IPS DF 19.7 (cell line): ENCODE measurements at regions not wholly inside any gene's neighbourhood (a gene's known extent, or its start where the extent isn't known, plus 50 kb on each side); places are given as distances from the start of the nearest gene placed in this dataset.

Experiments used
- DNase-seq: peaks from one replicate; pipeline ENCODE4 v3.0.0-alpha.2; 2013; ENCODE audit warnings: low read depth, low spot score

DNA sequence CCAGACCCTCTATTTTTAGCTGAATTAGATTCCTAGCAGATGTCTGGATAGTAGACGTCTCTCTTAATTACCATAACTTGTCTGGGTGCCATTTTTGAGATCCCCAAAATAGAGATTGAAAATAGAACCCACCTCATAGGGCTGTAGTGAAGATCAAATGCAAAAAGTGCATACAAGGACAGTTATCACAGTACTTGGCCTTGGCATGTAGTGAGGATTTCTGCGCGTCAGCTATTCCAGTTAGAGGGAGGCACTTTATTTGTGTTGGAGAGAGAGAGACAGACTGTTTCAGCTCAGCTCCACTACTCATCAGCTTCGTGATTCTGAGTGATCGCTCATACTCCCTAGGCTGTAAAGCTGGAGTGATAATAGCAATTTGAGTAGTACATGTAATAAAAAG lies 59.6 kb upstream of the CDH13 start:
- DNase-seq = no peak

DNA sequence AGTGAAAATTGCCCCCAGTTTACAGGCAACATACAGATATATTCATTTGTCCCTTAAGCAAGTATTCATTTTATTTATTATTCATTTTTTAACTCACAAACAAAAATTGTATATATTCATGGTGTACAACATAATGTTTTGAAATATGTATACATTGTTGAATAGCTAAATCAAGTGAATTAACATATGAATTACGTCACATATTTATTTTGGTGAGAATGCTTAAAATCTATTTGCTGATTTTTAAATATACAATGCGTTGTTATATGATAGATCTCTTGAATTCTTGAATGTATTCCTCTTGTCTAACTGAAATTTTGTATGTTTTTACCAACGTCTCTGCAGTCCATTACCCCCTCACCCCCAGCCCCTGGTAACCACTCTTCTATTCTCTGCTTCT lies 63.4 kb upstream of the CDH13 start:
- DNase-seq = no peak

DNA sequence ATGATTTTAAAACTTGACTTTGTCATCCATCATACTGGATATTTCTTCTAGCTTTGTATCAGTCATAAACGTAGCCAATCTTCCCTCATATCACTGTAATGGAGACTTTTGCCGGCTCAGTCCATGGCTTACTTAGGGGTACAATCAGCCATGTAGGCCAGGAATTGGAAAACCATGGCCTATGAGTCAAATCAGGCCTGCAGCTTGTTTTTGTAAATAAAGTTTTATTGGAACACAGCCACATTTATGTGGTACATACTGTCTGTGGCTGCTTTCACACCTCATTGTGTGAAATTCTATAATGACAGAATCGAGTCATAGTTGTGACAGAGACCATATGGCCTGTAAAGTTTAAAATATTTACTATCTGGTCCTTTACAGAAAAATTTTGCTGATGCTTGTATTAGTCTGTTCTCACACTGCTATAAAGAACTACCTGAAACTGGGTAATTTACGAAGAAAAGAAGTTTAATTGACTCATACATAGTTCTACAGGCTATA lies 64.5 kb upstream of the CDH13 start:
- DNase-seq = no peak

DNA sequence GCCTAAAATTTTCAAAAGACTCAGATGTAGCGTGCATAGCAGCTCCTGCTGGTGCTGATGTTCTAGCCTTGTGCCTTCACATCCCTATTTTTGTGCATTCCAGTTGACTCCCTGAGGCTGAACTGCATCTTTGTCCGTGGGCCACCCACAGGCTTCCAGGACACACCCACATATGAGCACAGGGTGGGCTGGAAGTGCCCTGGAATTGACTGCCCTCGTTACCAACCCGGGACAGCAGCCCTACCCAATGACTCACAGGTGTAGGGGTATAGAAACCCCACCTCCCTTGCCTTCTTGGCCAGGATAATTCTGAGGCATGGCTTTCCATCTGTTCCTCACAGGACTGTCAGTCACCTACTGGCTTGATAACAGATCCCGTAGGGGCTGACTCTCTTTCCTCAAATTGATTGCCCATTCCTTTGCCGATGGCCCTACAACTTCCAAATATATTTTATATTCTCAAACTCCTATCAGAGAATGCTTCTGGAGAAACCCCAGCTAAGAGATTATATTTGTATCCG lies 65.9 kb upstream of the CDH13 start:
- DNase-seq = no peak

DNA sequence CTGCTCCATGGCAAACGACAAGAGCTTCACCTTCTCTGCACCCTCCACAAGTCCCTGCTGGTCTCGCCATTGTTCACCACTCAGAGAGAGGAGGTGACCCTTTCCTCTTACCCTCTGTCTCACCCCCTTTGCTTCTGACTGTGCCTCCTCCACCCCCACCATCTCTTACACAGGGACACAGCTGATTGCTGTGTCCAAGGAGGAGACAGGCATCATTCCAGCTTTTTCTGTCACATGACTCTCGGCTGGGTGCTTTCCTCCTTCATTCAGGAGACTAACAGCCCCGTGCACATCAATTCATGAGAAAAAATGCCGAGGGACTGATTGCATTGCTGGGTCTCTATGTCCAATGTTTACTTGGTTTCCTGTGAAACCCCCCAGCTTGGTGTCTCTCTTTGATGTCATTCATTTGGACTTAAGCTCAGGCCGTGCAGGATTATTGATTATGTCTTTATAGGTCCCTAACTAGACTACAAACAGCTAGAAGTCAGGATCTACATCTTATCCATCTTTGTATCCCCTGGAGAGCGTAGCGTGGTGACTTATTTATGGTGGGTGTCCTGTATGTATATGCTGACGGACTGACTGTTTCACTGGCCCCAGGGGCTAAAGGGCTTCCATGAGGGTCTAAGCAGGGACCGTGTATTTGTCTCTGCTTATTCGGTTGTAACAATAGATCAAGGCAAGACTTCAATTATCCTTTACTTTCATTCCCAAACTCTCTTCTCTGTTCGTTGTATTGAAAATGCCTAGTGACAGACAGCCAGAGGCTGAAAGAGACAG lies 82.2 kb upstream of the CDH13 start:
- no peak for DNase-seq

DNA sequence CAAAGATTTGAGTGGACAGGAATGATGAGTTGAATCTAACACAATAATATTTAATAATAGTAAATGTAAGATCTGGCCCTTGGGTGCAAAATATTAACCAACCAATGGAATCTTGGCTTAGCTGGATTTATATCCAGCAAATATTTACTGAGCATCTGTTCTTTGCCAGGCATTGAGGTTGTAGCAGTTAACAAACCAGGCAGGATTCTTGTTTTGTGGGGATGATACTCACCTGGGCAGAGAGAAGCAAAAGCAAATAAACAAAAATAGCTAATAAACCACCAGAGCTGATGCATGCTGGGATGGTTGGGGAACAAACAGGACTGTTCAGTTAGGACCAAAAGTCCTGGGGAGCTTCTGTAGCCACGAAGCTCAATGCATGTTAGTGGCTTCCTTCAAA lies 84.1 kb upstream of the CDH13 start:
- DNase-seq = no peak

DNA sequence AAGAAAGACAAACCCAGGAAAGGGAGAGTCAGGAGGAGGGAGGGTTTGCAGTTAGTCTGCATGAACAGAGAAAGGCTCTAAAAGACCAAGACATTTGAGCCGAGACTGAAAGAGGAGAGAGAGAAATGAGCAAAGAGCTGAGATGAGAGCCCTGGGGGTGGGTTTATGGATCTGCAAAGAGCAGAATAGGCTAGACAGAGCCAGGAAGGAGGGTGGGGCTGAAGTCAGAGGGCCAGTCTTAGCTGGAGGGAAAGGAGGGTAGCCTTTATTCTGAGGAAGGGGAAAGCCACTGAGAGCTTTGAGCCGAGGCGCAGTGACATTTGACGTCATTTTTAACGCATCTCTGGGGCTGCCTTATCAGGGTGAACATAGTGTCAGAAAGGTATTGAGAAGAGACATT lies 85.7 kb upstream of the CDH13 start:
- no peak for DNase-seq

DNA sequence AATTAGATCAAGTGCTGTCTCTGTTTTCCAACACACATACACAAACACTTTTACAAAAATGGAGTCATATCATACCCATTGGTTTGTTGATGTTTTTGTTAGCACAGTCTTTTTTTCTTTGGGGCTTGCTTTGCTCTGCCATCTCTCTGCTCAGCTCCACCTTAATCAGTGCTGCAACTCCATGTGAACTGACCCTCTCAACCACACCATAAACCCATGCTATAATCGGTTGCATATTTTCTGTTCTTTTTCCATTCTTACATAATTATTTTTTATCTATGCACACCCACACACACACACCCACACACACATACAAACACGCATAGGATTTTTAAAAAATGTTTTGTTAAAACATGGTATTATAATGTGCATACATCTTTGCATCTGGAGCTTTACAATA lies 91.0 kb upstream of the CDH13 start:
- DNase-seq = no peak

DNA sequence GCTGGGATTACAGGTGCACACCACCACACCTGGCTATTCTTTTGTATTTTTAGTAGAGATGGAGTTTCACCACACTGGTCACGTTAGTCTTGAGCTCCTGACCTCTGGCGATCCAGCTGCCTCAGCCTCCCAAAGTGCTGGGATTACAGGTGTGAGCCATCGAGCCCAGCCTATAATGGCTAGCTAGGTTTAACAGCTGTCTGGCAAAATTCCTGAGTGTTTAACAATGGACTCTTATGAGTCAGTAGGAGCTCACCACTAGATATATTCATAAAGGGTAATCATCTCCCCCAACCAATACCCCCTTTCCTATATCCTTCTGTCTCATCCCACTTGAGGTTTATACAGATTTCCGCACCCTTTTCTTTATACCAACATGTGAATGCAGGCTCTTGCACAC lies 91.5 kb upstream of the CDH13 start:
- no peak for DNase-seq

DNA sequence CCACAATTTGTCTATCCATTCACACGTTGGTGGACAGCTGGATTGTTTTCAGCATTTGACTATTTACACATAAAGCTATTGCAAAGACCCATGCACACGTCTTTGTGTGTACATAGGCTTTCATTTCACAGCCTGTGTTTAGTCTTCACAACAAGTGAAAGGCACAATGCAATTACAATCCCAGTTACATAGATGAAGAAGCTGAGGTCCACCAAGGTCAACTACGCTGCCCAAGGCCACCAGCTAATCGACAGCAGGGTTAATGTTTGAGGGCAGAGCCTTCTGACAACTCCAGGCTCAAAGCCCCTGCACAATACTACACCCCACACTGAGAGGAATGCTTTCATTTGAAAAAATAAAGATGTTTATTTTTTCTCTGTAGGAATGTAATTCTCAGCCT lies 93.6 kb upstream of the CDH13 start:
- DNase-seq = no peak

DNA sequence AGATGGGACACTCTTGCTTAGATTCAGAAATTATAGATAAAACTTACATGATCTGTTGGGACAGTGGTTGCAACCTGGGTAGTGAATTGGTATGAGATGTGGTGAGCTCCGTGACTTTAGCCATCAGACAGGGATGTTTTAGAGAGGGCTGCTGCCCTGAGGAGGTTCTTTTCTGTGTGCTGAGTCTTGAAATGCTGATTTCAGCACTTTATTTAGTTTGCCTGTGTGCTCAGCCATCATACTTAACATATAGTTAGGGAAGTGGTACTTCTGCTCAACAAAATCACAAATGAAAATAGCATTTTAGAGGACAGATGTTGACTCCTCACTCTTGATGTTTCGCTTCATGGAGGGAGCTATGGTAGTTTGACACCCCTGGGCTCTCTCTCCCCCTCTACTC lies 95.9 kb upstream of the CDH13 start:
- no peak for DNase-seq

DNA sequence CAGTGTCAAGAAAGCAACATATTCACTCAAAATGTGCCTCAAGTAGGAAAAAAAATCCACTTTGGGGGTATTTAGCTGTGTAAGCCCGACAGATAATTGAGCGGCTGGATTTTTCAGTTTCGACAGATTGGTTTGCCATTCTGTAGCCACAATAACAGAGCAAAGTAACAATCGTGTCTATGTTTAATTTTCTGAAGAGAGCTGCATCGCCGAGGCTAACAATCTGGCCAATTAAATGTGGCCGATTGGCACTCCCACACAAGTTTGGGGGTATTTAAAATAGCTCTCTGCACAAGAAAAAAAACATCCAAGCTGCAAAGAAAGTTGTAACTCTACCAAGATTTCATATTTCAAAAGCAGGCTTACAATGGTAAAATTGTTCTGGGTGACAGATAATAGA lies 99.7 kb upstream of the CDH13 start:
- no peak for DNase-seq

DNA sequence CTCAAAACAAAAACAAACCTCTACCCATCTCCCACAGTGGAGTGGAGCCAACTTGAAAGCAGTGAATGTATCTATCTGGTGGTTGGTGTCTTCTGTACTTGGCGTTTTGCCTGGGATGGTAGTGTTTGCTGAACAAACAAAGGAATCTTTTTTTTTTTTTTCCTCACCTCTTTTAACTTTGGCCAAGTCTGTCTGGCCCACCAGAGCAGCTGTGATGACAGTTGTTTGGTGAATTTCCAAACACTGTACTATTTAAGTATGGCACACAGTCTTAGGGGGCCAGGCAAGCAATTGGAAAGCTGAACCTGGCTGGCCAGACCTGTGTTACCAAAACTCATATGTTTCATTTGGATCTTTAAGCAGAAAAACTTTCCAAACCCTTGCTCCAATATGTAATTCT lies 101.8 kb upstream of the CDH13 start:
- no peak for DNase-seq

DNA sequence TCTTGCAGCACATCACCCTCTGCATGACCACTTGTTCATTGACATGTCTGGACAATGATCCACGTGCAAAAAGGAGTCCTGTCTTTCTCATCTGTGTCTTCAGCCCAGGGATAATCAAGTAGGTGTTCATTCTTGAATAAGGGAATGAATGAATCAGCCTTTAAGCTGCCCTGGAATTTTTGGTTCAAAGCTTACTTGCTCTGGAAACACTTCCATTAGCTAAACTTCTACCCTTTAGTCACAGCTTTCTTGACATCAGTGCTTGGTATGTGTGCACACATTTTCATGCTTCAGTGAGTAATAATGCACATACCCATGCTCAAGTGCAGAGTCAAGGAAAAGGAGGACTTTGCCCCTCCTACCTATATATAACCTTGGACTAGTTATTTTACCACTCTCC lies 103.0 kb upstream of the CDH13 start:
- DNase-seq = no peak

DNA sequence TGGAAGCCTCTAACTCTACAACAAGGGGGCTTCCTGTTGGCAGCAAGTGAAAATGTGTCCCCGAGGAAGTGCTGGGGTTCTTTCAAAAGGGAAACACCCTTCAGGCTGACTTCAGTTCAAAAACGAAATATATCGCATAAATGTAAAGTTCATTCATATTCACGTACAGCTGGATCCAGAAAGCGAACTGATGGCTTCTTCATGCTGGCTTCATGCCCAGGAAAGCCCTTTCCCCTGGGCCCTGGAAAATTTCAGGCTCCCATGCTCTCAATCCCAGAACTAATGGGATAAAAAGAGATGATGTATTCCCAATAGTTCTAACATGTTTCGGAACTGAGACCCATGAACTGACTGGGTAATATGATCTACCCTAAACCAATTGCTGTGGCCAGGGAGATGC lies 104.7 kb upstream of the CDH13 start:
- DNase-seq = no peak

DNA sequence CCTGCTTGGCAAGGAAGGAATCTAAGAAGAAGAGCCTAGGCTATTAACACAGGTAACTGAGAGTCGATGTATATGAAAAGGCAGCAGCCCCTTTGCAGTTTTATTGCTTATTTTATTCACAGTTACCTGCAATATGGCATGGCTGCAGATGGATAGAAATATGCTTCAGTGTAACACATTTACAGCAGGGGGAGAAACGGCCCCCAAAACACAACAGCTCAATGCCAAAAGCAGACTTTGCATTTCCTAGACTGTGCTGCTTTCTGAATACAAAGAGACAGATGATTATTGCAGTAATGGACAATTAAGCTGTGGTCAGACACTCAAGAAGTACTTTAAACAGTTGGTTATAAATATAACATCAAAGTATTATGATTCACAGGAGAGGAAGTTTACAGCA lies 108.0 kb upstream of the CDH13 start:
- no peak for DNase-seq

DNA sequence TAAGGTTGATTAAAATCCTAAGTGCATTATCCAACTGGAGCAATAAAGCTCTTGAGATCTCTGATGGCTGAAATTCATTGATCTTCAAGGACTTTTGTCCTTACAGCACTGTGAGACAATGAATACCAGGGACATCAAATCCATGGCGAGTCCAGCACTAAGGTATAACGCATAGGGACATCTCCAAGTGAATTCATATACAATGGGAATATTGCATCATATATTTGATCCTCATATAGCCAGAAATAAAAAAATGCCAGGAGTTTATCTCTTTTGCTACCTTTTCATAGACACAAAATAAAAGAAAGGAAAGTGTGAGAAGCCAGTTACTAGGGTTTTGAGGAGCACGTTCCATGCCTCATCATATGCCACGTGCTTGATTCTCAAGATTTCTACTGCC lies 112.5 kb upstream of the CDH13 start:
- no peak for DNase-seq

DNA sequence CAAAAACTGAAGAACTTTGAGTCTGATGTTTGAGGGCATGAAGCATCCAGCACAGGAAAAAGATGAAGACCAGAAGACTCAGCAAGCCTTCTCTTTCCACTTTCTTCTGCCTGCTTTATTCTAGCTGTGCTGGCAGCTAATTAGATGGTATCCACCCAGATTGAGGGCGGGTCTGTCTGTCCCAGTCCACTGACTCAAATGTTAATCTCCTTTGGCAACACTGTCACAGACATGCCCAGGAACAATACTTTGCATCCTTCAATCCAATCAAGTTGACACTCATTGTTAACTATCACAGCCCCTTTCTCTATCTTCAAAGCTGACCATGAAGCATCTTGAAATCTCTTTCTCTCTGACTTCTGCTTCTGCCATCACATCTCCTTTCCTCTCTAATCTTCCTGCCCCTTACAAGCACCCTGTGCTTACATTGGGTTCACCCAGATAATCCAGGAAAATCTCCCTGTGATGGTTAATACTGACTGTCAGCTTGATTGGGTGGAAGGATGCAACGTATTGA lies 115.9 kb upstream of the CDH13 start:
- DNase-seq = no peak

DNA sequence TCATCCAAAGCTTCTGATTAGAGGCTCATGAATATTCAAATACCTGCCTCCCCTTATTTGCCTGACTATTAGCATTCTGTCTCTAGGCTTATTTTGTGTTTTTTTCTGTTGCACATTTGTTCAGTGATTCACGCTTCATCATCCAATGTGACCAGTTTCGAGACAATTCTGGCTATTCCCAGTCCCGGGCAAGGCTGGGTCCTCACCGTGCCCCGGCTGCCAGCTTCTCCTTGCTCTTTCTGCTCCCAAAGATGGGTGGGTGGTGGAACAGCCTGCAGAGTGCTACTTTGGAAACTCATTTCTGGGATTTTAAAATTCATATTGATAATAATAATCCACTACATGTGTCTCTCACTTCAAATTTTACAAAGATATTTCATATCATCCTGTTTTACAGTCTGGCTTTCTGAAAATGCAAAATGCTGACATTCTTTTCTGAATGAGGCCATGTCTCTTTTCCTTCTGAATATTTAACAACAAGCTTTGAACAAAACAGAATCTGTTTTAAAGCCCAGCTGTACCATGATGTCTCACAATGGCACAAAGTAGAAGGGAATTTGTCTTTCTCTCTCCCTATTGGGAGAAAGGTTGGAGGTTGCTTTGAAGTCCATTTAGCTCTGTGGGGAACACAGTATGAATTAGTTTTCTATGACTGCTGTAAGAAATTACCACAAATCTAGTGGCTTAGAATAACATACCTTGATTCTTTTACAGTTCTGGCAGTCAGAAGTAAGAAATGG lies 116.9 kb upstream of the CDH13 start:
- DNase-seq = no peak

DNA sequence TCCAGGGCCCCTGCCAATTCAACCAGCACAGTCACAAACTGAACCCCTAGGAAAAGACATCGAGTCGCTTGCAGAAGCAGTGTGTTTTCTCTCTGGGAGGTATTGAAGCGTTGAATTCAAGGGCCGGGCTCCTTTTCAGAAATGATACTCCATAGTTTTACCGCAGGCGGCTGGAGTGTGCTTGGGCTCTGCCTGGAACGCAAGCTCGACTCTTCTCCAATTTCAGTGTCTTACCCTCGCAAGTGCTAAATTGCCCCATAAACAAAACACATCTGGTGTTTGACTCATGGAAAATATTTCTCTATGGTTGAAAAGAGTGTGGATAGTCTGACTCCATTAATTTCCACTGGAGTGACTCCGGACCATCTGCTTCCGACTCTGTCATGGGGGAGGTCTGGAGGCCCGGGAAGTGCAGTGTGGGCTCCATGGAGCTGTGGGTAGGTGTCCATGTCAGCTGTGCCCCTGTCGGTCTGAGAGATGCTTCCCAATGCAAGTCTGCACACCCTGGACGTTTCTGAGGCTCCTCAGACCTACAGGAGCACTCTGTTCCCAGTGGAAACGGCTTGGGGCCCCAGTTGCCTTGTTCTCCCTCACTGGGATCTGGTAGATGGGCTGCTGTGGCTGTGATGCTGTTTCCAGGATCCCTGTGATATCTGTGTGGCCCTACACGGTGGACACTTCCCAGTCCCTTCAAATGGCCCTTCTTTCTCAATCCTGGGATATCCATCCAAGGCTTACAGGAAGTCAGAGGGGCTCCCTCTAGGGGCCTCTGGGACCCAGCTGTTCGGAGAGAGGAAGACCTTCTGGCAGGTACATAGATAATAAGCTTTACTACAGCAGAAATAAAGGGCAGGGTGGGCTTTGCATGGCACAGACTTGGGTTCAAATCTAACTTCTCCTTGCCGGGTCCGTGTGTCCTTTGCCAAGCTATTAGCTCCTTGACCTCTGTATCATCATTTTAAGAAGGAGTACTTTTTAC lies 119.8 kb upstream of the CDH13 start:
- DNase-seq = no peak

DNA sequence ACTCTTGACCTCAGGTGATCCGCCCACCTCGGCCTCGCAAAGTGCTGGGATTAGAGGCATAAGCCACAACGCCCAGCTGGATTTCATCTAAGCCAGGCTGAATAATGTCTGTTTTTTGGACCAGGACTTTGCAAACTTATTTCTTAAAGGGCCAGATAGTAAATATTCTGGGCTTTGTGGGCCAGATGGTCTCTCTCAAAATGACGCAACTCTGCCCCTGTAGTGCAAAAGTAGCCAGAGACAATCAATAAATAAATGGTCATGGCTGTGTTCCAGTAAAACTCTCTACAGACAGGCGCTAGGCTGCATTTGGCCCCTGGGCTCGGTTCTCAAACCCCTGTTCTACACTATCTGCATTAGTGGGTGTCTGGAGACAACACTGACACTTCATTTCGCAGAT lies 121.9 kb upstream of the CDH13 start:
- DNase-seq = no peak

DNA sequence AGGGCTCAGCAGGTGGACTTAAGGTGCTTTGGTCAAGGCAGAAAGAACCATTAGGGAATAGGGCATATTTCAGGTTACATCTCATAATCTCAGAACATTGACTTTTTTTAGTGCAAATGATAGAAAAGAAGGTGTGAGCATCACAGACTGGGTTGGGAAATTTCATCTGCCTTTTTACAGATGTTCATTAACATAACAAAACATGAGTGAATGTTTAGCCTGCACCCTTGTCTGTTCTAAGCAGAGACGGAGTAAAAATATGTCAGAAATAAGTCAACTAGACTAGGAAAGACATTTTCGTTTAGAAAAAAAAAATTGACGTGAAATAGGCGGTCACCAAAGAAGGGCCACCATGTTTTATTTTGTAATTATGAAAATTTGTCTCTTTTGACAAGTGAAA lies 127.5 kb upstream of the CDH13 start:
- no peak for DNase-seq
